Endometrium (tissue), 2 donors: ENCODE measurements at regions not wholly inside any gene's neighbourhood (a gene's known extent, or its start where the extent isn't known, plus 50 kb on each side); places are given as distances from the start of the nearest gene placed in this dataset.
"Not testable (repeated sequence)": the region's sequence is repeated elsewhere in the genome, so short reads cannot be mapped to it uniquely, and the experiment has no call there.

Source experiments
- FAIRE-seq: peaks from 2 replicates; lab custom pipeline; 2012; peaks lifted over from hg19 to GRCh38; lab: Jason Lieb, UNC
- donor health status: control.
- donor health status: control.

- no peak for FAIRE-seq
These were observed 231.5 kb downstream of the PCSK1 start for GRCh38 chr5:96201503-96201902.

GRCh38 chr5:96200641-96201040 lies 232.4 kb downstream of the PCSK1 start:
- no peak for FAIRE-seq

DNA sequence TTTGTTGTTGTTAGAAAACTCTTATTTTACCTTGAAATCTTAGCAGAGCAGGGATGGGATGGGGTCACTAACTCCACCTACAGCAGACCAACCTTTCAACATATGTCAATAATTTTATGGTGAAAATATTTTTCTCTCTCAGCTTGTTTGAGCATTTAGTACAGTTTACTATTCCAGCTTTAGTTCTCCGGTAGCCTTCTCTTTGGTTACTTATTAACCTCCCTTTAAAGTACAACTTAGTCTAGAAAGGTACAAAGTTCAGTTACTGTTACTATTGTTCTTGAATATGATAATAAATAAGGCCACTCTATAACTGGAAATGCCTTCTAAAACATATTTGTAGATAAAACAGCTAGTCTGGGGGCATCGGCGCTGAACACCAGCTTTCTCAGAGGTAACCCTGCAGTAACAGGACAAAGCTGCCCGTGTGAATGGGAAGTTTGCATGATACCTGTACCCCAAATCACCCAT lies 233.3 kb downstream of the PCSK1 start:
- FAIRE-seq, result no peak

GRCh38 chr5:96198356-96199058 lies 234.5 kb downstream of the PCSK1 start:
- FAIRE-seq, result no peak

- not testable (repeated sequence) for FAIRE-seq
These were observed 235.3 kb downstream of the PCSK1 start for GRCh38 chr5:96197767-96198166.

DNA sequence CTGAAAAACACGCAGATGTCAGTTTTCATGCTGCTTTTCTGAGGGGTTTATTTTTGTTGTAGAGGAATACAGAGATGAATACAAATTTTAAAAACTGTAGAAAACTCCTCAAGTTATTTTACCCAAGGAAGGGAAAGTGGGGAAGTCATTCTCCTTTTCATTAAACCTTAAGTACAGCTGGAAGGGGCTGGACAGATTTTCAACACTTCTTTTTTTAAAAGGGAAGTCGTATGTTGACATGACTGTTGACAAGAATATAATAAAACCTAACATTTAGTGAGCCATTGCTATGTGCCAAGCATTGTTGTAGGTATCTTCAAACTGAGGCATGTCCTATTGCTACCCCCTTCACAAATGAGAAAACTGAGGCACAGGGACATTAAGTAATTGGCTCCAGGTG lies 235.7 kb upstream of the ELL2 start:
- no peak for FAIRE-seq

GRCh38 chr5:96196890-96197289 lies 235.2 kb upstream of the ELL2 start:
- FAIRE-seq, result no peak

- no peak for FAIRE-seq
These were observed 234.8 kb upstream of the ELL2 start for GRCh38 chr5:96196407-96196806.

DNA sequence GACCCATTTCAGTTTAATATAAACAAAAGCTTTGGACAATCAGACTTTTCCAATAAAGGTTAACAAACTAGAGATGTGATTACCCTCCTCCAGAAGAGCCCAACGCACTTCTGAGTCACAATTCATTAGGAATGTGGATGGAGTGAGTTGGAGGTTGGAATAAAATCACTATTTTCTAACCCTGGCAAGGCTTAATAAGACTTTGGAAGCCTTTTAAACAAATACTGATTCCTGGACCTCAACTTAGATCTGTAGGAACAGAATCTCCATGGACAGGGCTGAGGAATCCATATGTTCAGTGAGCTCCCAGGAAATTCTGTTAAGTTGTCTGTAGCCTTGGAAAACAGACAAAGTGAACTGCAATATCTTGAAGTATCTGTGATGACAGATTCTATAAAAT lies 233.5 kb upstream of the ELL2 start:
- FAIRE-seq, result no peak

DNA sequence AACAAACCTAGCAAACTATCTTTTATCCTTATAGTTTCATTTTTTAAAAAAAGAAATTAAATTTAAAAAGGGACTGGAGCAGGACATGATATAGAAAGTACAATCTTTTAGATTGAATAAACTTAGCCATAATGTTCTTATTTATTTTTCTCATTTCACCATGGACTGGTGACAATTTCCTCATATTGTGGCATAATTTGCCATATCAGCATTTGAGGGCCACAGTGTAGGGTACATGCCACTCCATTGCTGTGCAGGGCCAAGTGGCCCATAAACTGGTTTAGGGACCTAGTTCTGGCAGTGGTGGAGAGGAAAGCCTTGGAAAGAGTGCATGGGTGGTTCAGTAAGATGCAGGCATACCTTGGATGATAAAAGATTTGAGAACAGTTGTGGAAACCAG lies 232.9 kb upstream of the ELL2 start:
- no peak for FAIRE-seq

DNA sequence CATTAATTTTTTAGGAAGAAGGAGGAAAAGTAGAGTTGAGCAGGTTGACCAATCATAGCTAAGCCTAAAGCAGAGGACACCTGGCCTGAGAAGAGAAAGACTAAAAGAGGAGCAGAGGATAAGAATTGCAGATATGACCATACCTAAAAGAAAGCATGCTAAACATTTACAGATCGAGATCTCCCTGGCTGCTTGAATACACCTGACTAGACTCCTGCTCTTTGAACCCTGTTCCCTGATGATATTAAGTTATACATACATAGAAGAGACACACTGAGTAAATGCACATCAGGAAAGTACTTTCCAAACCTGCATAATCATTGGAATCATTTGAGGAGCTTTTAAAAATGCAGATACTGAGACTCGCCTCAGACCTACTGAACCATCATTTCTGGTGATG lies 232.3 kb upstream of the ELL2 start:
- FAIRE-seq, result no peak

DNA sequence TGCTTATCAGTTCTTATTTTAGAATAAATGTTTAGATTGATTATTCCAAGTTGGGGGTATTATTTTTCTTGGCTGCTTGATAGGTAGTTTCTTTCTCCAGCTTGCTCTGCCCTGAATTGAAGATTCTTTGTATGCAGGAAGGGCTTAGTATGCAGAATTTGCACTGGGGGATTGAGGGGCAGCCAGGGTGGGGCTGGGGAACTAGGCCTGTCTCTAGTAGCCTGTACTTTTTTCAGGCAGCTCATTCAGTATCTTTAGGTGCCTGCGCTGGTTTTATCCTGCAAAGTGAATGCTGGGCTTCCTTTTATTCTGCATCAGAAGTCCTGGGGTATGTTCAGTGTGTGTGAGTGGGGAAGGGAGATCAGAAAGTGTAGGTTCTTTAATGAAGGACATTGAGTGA lies 228.3 kb upstream of the ELL2 start:
- no peak for FAIRE-seq

- no peak for FAIRE-seq
These were observed 227.6 kb upstream of the ELL2 start for GRCh38 chr5:96189028-96189826.

DNA sequence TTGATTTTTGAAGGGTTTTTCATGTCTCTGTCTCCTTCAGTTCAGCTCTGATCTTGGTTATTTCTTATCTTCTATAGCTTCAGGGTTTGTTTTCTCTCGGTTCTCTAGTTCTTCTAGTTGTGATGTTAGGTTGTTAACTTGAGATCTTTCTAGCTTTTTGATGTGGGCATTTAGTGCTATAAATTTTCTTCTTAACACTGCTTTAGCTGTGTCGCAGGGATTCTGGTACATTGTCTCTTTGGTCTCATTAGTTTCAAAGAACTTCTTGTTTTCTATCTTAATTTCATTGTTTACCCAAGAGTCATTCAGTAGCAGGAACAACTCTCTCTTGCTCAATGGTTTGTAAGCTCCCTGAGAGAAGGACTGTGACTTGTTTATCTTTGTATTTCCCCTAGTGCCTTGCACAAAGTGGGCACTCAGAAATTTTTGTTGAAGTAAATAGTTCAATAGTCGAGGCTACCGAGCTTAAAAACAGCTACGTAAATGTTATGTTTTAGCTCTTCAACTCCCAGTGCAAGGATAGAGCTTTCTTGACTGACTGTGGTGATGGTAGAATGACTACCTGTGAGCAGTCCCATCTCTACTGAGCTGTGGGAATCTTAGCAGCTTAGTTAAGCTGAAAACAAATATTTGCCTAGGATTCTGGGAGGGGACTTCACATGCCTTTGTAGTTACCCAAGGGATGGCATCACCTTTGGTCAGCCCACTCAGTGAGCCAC lies 225.8 kb upstream of the ELL2 start:
- FAIRE-seq, result no peak

- not testable (repeated sequence) for FAIRE-seq
These were observed 222.9 kb upstream of the ELL2 start for GRCh38 chr5:96184510-96184909.

DNA sequence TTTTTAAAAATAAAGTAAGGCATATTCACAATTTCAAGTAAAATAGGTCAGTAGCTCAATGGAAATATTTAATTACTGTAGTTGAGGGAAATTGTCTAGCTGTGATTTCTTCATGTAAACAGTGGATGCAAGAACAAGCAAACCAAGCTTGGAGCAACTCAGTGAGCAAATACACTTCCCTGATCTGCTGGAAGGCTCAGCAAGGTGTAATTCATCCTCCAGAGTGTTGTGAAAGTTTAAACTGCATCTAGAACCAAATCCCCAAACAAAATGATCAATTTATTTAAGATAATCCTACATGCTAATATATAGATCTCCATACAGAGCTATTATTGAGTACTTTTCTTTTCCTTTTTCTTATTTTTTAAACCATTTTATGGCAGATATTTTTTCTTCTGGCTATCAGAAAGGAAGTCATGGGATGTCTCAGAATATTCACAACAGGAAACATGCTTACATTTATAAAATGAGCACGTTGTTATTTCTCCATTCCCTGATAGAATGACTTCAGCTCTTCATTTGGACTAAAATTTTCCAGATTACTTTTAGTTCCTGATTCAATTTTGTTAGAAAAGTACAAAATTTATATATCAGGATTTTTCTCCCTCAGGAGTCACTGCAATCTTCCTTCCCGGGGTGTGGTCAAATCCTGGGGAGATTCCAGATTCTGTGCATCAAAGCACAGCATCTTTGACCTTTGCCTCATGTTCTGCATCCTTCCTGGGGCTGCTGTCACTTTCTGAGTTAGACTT lies 219.2 kb upstream of the ELL2 start:
- FAIRE-seq, result no peak

DNA sequence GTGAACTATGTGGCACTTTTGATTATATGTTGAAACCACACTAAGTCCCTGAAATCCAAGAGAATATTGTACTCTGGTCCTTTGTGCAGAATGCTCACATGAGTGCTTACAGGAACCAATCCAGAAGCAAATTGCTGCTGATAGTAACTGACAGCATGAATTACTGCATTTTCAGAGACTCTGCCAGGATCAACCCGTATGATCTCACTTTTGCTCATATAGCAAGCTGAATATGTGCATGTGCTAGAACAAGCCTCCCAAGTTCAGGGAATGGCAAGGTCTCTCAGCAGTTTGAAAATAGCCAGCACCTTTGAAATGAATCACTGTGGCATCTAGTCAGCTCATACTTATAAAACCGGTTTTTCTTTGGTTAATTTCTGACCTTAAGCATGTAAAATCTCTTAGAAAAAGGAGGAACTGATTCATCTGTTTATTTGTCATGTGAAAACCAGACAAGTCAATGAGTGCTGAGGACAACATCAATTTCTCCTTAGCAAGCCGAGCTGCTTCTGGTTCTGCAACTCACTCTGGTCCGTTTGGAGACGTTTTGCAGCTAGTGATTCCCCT lies 215.7 kb upstream of the ELL2 start:
- no peak for FAIRE-seq

DNA sequence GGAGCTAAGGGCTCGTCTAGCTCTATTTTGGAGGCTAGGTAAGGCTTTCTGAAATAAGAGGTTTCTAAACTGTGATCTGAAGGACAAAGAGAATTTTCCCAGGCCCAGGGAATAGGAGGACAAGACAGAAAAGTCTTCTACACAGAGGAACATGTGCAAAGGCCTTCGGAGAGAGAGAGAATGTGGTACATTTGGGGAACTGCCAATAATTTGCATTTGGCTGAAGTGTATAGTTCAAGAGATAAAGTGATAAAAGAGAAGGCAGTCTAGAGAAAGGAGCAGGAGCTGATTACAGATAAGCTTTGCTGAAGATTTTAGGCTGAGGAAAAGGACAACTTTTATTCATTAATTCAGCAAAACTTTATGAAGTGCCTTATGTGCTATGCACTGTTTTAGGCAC lies 214.4 kb upstream of the ELL2 start:
- no peak for FAIRE-seq

DNA sequence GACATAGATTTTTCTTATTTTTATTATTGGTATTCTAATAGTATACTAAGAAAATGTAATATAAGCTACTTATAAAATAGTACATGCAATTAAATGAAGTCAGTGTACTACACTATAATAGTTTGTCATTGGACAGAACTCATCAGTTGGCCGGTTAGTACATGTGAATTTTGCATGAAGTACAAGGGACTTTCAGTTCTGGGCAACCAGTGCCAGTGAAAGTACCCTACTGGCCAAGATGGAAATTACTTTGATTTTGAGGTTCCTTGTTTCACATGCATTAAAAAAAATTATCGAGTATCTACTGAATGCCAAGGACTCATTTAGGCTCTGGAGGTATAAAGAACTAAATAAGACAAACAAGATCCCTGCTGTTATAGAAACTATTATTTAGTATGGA lies 213.4 kb upstream of the ELL2 start:
- FAIRE-seq, result no peak

DNA sequence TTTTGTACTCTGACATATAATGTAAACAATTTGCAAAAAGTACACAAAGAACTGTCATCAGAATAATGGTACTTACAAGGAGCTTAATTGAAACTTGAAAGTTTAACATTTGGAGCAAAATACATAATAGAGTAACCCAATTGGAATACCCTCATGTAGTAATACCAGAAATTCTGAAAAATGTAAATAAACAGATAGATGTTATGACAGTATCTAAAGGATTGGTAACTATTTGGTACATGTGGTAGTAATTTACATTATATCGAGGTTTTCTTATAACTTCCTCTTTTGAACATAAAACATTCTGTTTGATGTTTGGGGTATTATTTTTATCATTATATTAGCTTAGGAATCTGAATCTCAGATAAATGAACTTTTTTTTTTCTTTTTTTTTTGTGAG lies 211.7 kb upstream of the ELL2 start:
- no peak for FAIRE-seq

GRCh38 chr5:96172436-96172835 lies 210.8 kb upstream of the ELL2 start:
- no peak for FAIRE-seq

DNA sequence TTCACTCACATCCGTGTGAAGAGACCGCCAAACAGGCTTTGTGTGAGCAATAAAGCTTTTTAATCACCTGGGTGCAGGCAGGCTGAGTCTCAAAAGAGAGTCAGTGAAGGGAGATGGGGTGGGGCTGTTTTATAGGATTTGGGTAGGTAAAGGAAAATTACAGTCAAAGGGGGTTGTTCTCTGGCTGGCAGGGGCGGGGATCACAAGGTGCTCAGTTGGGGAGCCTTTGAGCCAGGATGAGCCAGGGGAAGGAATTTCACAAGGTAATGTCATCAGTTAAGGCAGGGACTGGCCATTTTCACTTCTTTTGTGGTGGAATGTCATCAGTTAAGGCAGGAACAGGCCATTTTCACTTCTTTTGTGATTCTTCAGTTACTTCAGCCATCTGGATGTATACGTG lies 210.3 kb upstream of the ELL2 start:
- not testable (repeated sequence) for FAIRE-seq
